Tibial nerve (tissue), 4 donors: ENCODE measurements at regions not wholly inside any gene's neighbourhood (a gene's known extent, or its start where the extent isn't known, plus 50 kb on each side); places are given as distances from the start of the nearest gene placed in this dataset.

ENCODE experiments used
- CTCF ChIP-seq, 5 experiments: fragments of 200-600 bp in 3 of 5; fragments of 450-650 bp in 2 of 5; sonication (generic) in 3 of 5; IDR thresholded peaks; one replicate each; pipeline ENCODE4 v1.5.1; 2016 to 2019; ENCODE audit warnings: antibody characterized with exemption in 5 of 5, mild to moderate bottlenecking in 3 of 5, moderate library complexity in 2 of 5
- EP300 ChIP-seq, 2 donors: sonication (generic); formaldehyde crosslinking; IDR thresholded peaks; one replicate each; pipeline ENCODE4 v1.6.1; 2017; ENCODE audit warnings: antibody characterized with exemption in 2 of 2, mild to moderate bottlenecking in 1 of 2
- POLR2A ChIP-seq, 2 donors: fragments of 450-650 bp; IDR thresholded peaks; one replicate each; pipeline ENCODE4 v1.6.1; 2017; ENCODE audit warnings: antibody characterized with exemption in 2 of 2, mild to moderate bottlenecking in 2 of 2, moderate library complexity in 2 of 2

- TF ChIP-seq CTCF (IDR thresholded peaks at IDR 0.05) = no peak
- no peak for TF ChIP-seq POLR2A (IDR thresholded peaks at IDR 0.05)
- no peak for TF ChIP-seq EP300 (IDR thresholded peaks at IDR 0.05)
Measured at GRCh38 chr3:117527346-117527745, 817.8 kb downstream of the TUSC7 start.
